Loucy (cell line): ENCODE measurements at regions not wholly inside any gene's neighbourhood (a gene's known extent, or its start where the extent isn't known, plus 50 kb on each side); places are given as distances from the start of the nearest gene placed in this dataset.

Source experiments
- H2AFZ ChIP-seq: fragments of 200-600 bp; sonication (generic); 2 replicates; pipeline ENCODE4 v1.6.0; 2016; ENCODE audit warnings: antibody characterized with exemption, mild to moderate bottlenecking, low read length, moderate library complexity
- H3F3A ChIP-seq: fragments of 200-600 bp; 2 replicates; pipeline ENCODE4 v1.6.0; 2016; ENCODE audit warnings: antibody characterized with exemption, low read depth, mild to moderate bottlenecking
- H3K27me3 ChIP-seq: fragments of 200-600 bp; sonication (generic); 2 replicates; pipeline ENCODE4 v1.6.1; 2014; ENCODE audit warnings: low read length, mild to moderate bottlenecking; ENCODE audit not compliant: insufficient read depth, poor library complexity, severe bottlenecking
- H3K36me3 ChIP-seq: fragments of 200-600 bp; sonication (generic); 2 replicates; pipeline ENCODE4 v1.6.1; 2016; ENCODE audit warnings: low read length; ENCODE audit not compliant: insufficient read depth
- H3K4me1 ChIP-seq: fragments of 200-600 bp; sonication (generic); 2 replicates; pipeline ENCODE4 v1.5.1; 2014; ENCODE audit warnings: low read length, mild to moderate bottlenecking; ENCODE audit not compliant: insufficient read depth, poor library complexity, severe bottlenecking
- H3K4me2 ChIP-seq: fragments of 200-600 bp; sonication (generic); 2 replicates; pipeline ENCODE4 v1.6.0; 2014; ENCODE audit warnings: antibody characterized with exemption, low read length, low read depth, mild to moderate bottlenecking; ENCODE audit not compliant: poor library complexity, severe bottlenecking
- H3K4me3 ChIP-seq: fragments of 200-600 bp; sonication (generic); 2 replicates; pipeline ENCODE4 v1.5.1; 2014; ENCODE audit warnings: low read length, mild to moderate bottlenecking, mixed read lengths; ENCODE audit not compliant: poor library complexity, severe bottlenecking
- H3K79me2 ChIP-seq: fragments of 200-600 bp; sonication (generic); 2 replicates; pipeline ENCODE4 v1.6.1; 2014; ENCODE audit warnings: low read length; ENCODE audit not compliant: insufficient read depth
- H3K9ac ChIP-seq: fragments of 200-600 bp; sonication (generic); 2 replicates; pipeline ENCODE4 v1.6.0; 2014; ENCODE audit warnings: mild to moderate bottlenecking, low read depth, low read length, moderate library complexity; ENCODE audit not compliant: poor library complexity, severe bottlenecking
- H3K9me2 ChIP-seq: fragments of 200-600 bp; sonication (generic); replicated peaks from 2 replicates; pipeline ENCODE4 v1.6.1; 2016; ENCODE audit warnings: low read depth, low read length, mixed read lengths
- H3K9me3 ChIP-seq: fragments of 200-600 bp; sonication (generic); 2 replicates; pipeline ENCODE4 v1.6.1; 2014; ENCODE audit warnings: mild to moderate bottlenecking, antibody characterized with exemption, low read length, low read depth; ENCODE audit not compliant: insufficient read depth
- H4K20me1 ChIP-seq: fragments of 200-600 bp; sonication (generic); 2 replicates; pipeline ENCODE4 v1.6.0; 2014; ENCODE audit warnings: antibody characterized with exemption, low read length, mild to moderate bottlenecking; ENCODE audit not compliant: insufficient read depth, poor library complexity, severe bottlenecking
- CTCF ChIP-seq: fragments of 200-600 bp; sonication (generic); conservative IDR thresholded peaks from 2 replicates; pipeline ENCODE4 v1.5.1; 2014; ENCODE audit warnings: mild to moderate bottlenecking, antibody characterized with exemption, low read length
- EZH2phosphoT487 ChIP-seq: fragments of 200-600 bp; IDR thresholded peaks from 2 replicates; pipeline ENCODE4 v1.6.1; 2018; ENCODE audit warnings: antibody characterized with exemption, mild to moderate bottlenecking, moderate library complexity, borderline replicate concordance

- Histone ChIP-seq H3F3A (no peaks in the 10 kb centered on the region), H3K27me3 (no peaks in the 10 kb centered on the region), H3K4me2 (no peak overlapping the region), H2AFZ (no peak overlapping the region), H3K4me3 (no peak overlapping the region), H3K4me1 (no peaks in the 10 kb centered on the region), H3K79me2 (no peaks in the 10 kb centered on the region), H3K9me3 (no peaks in the 10 kb centered on the region), H3K36me3 (no peaks in the 10 kb centered on the region), H4K20me1 (no peaks in the 10 kb centered on the region), H3K9me2 (no peaks in the 10 kb centered on the region), H3K9ac (no peak overlapping the region)
- TF ChIP-seq CTCF (no peak), EZH2phosphoT487 (no peak)
Measured at GRCh38 chr5:103890313-103890712, 327.7 kb upstream of the NUDT12 start.

- Histone ChIP-seq H4K20me1 (no peaks in the 10 kb centered on the region), H3K4me3 (no peak overlapping the region), H3K9me3 (no peaks in the 10 kb centered on the region), H3K4me2 (no peak overlapping the region), H3K27me3 (no peaks in the 10 kb centered on the region), H3K36me3 (no peaks in the 10 kb centered on the region), H3K9me2 (no peaks in the 10 kb centered on the region), H2AFZ (no peak overlapping the region), H3K4me1 (no peaks in the 10 kb centered on the region), H3F3A (no peaks in the 10 kb centered on the region), H3K79me2 (no peaks in the 10 kb centered on the region), H3K9ac (no peak overlapping the region)
- TF ChIP-seq EZH2phosphoT487: no peak
- no peak for TF ChIP-seq CTCF
Measured at GRCh38 chr5:103889500-103890209, 327.1 kb upstream of the NUDT12 start.

- Histone ChIP-seq H3K27me3 (no peaks in the 10 kb centered on the region), H3K9ac (no peak overlapping the region), H3K9me2 (no peaks in the 10 kb centered on the region), H3K36me3 (no peaks in the 10 kb centered on the region), H3K4me3 (no peak overlapping the region), H3K9me3 (no peaks in the 10 kb centered on the region), H3K79me2 (no peaks in the 10 kb centered on the region), H4K20me1 (no peaks in the 10 kb centered on the region), H3K4me2 (no peak overlapping the region), H2AFZ (no peak overlapping the region), H3K4me1 (no peaks in the 10 kb centered on the region), H3F3A (no peaks in the 10 kb centered on the region)
- TF ChIP-seq CTCF (no peak), EZH2phosphoT487 (no peak)
Measured at GRCh38 chr5:103886826-103887225, 324.2 kb upstream of the NUDT12 start.
